GM18907 (cell line): ENCODE measurements at regions not wholly inside any gene's neighbourhood (a gene's known extent, or its start where the extent isn't known, plus 50 kb on each side); places are given as distances from the start of the nearest gene placed in this dataset.
A peak's percentile ranks its signal among the peaks of the same experiment; 100 is the strongest.
"Not testable (repeated sequence)": the region's sequence is repeated elsewhere in the genome, so short reads cannot be mapped to it uniquely, and the experiment has no call there.

ENCODE experiments used
- ATAC-seq: cut with Tn5 transposase; IDR thresholded peaks from one replicate; pipeline ENCODE4 v1.9.1; 2021; ENCODE audit warnings: mild to moderate bottlenecking, moderate library complexity; ENCODE audit not compliant: unreplicated experiment

GRCh38 chr2:89950807-89951206 lies 1259.3 kb downstream of the RPIA start:
- not testable (repeated sequence) for ATAC-seq

DNA sequence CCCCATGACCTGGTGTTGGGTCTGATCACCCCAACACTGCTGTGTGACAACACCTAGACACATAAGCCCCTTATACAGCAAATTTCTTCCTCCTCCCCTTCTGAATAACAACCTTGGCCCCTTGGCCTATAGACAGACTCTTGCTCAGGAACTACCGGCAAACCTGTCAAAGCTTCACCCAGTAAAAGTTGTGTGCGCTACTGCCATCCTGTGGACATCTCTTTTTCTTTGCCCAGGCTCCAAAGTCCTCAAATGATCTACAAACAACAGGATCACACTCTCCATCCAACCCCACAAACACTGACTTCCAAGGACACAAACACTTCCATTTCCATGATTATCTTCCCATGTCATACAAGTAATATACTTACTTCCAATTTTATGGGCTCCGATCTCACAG lies 1265.8 kb downstream of the RPIA start:
- not testable (repeated sequence) for ATAC-seq

DNA sequence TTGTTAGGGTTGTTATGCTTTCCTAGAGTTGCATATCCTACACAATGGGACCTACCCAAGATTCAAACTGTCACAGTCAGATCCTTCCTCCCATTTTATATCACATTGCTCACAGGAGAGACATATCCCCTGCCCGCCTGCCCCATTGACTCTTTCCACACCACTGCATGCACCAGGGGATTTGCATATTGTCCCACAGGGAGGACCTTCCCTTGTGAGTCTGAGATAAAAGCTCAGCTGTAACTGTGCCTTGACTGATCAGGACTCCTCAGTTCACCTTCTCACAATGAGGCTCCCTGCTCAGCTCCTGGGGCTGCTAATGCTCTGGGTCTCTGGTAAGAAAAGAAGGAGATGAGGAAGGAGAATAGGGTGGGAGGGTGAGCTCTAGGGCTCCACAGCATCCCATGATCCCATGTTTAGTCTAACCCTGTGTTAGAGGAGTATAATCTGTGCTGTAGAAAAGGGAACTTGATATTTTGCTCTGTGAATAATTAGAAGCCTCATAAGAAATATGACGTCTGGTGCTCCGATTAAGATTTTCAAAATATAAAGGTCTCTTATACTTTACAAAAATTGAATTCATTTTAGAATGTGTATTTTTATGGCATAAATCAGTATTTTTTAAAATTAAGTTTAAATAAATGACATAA lies 1268.4 kb downstream of the RPIA start:
- ATAC-seq: not testable (repeated sequence)

- ATAC-seq: not testable (repeated sequence)
These were observed 1269.1 kb downstream of the RPIA start for GRCh38 chr2:89960570-89960969.

DNA sequence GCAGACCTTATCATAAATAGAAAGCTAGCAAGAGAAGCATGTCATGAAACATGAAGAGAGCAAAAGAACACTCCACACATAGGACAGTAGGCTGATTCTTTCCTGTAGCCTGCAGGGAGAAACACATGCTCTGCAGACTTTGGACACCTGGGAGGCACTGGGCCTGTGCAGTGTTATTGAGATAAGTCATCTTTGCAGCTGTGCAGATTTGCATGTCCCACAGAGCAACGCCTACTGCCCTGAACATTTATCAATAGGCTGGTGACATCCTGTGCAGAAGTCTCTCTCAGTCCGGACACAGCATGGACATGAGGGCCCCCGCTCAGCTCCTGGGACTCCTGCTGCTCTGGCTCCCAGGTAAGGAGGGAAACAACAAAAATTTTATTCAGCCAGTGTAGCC lies 1277.1 kb downstream of the RPIA start:
- peak; percentile 98 for ATAC-seq

GRCh38 chr2:89969190-89969589 lies 1277.7 kb downstream of the RPIA start:
- not testable (repeated sequence) for ATAC-seq

- ATAC-seq: not testable (repeated sequence)
These were observed 1282.4 kb downstream of the RPIA start for GRCh38 chr2:89973849-89974248.

GRCh38 chr2:89979826-89980537 lies 1288.5 kb downstream of the RPIA start:
- not testable (repeated sequence) for ATAC-seq

- ATAC-seq: not testable (repeated sequence)
These were observed 1290.8 kb downstream of the RPIA start for GRCh38 chr2:89982246-89982645.

- ATAC-seq: not testable (repeated sequence)
These were observed 1294.2 kb downstream of the RPIA start for GRCh38 chr2:89985650-89986049.

GRCh38 chr2:89986532-89986931 lies 1295.1 kb downstream of the RPIA start:
- not testable (repeated sequence) for ATAC-seq

GRCh38 chr2:89996779-89997178 lies 1305.3 kb downstream of the RPIA start:
- ATAC-seq: not testable (repeated sequence)

DNA sequence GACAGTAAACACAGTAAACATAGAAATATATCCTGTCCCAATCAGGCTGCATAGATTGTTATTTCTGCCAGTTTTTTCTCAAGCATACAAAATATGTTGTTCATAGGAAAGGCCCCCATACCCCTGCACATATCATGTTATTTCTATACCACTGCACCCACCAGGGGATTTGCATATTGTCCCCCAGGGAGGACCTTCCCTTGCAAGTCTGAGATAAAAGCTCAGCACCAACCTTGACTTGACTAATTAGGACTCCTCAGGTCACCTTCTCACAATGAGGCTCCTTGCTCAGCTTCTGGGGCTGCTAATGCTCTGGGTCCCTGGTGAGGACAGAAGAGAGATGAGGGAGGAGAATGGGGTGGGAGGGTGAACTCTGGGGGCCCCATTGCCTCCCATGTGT lies 1313.1 kb downstream of the RPIA start:
- not testable (repeated sequence) for ATAC-seq

GRCh38 chr2:90010442-90011100 lies 1319.1 kb downstream of the RPIA start:
- not testable (repeated sequence) for ATAC-seq

- ATAC-seq: not testable (repeated sequence)
These were observed 1319.6 kb downstream of the RPIA start for GRCh38 chr2:90011101-90011443.

- ATAC-seq: not testable (repeated sequence)
These were observed 1328.4 kb downstream of the RPIA start for GRCh38 chr2:90019908-90020307.

DNA sequence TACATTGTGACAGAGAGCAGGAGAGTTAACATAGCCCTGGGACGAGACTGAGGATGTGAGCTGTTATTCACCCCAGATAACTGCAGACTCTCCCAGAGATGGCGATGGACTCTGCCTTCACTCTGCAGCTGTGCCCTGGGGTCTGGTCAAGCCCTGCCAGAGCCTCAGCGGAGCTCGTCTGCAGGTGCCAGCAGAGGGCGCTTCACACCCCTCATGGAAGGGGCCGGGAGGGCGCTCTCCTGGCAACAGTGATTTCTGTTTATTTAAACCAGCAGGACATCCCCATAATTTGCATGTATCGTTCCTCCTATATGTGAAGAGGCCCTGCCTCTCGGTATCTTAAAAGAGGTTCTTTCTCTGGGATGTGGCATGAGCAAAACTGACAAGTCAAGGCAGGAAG lies 1329.8 kb downstream of the RPIA start:
- ATAC-seq: peak; percentile 76

DNA sequence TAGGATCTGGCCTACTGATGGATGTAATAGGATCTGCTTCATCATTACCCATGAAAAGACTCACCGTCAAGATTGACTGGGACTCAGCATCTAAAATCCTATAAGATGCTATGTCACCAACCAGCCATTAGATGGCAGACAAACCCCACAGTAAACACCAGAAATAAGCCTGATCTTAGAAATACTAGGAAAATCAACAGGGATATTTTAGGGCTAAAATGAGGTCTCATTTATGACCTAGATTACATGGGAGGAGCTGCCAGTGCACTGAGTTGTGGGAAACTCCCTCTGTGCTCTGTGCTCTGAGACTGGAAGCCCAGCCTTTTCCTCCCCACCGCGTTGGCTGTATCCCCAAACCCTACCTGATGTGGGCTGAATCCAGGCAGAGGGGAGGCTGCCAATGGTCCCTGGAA lies 1335.8 kb downstream of the RPIA start:
- ATAC-seq: peak; percentile 68

DNA sequence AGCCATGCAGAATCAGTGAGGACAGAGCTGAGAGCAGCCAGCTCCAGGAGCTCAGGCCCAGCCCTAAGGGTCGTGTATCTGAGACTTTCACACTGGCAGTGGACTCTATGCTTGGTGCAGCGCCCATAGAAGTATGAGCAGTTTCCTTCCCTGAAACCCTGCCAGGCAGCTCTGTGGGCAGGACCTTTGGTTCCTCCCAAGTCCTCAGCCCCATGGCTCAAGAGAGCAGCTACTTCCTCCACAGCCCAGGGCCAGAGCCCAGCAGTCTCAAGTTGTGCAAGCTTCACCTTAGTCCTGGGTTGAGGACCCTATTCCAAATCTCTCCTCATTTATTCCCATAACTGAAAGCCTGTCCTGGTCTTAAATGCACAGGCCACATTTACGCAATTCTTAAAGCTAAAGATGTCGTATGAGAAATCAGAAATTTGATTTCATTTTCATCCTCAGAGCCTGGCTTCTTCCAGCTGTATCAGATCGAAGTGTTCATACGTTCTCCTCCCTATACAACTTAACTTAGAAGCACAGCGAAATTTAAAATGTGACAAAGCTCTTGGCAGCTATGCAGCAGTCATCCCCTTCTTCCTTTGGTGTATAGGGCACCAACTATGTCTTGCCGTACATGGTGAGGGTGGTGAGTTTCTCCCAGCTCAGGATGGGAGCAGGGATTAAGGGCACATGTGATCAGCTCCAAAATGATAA lies 1337.1 kb downstream of the RPIA start:
- not testable (repeated sequence) for ATAC-seq

DNA sequence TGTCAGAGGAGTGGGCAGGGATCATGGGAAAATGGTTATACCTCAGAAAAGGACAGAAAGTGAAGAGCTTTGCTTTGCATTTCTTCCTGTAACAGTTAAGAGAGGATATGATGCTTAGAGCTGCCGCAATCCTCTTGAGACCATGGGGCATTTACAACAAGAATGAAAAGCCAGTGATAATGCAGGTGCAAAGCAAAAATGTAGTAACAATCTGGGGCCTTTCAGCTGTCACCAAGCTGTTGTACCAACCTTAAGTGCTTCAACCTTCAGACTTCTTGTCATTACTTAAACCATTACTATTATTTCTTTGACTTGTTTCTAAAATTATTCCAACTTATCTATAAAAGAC lies 1337.6 kb downstream of the RPIA start:
- not testable (repeated sequence) for ATAC-seq

DNA sequence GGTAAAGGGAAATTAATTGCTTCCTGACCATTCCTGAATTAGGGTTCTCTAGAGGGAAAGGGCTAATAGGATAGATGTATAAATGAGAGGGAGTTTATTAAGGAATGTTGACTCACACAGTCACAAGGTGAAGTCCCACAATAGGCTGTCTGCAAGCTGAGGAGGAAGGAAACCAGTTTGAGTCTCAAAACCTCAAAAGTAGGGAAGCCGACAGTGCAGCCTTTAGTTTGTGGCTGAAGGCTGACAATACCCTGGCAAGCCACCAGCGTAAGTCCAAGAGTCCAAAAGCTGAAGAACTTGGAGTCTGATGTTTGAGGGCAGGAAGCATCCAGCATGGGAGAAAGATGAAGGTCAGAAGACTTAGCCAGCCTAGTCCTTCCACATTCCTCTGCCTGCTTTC lies 1340.8 kb downstream of the RPIA start:
- ATAC-seq: not testable (repeated sequence)
